Ovary (tissue), 3 donors: ENCODE measurements at regions not wholly inside any gene's neighbourhood (a gene's known extent, or its start where the extent isn't known, plus 50 kb on each side); places are given as distances from the start of the nearest gene placed in this dataset.

Experiments
- EP300 ChIP-seq: sonication (generic); formaldehyde crosslinking; IDR thresholded peaks from one replicate; pipeline ENCODE4 v1.6.1; 2017; ENCODE audit warnings: antibody characterized with exemption
- POLR2A ChIP-seq: fragments of 450-650 bp; IDR thresholded peaks from one replicate; pipeline ENCODE4 v1.6.1; 2017; ENCODE audit warnings: antibody characterized with exemption, mild to moderate bottlenecking, moderate library complexity
- TF ChIP-seq, protein P1 (sequence below), 3 donors: fragments of 450-650 bp in 2 of 3; fragments of 200-600 bp in 1 of 3; IDR thresholded peaks; one replicate each; pipeline versions ENCODE4 v1.5.1 to v1.8.0; 2016 to 2022; ENCODE audit warnings: antibody characterized with exemption in 3 of 3, mild to moderate bottlenecking in 1 of 3
- donor health status: DM: no; HTN: no; CAD: no.

DNA sequence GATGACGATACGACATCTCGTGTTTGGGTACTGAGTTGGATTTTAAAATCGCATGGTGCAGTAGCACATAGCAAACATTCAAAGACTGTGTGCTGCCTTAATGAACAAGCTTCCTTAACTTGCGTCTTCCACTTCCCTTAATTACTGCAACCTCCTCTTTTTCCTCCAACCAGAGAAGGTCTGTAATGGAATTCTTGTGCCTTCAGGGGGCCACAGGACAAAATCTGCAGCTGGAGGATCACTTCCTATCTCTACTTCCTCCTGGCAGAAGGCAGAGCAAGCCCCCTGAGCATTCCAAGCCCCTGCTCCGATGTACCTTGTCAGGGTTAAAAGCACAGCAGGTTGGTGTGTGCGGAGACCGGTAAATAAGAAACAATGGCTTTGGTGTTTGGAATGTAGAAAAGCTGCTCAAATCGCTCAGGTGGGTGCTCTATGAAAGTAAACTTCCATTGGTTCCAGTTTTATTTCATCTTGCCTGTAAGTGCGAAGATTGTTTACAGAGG is 151.3 kb upstream of the UQCRFS1 start:
- TF ChIP-seq EP300 (no peak), POLR2A (no peak)
- TF ChIP-seq, protein P1, sequence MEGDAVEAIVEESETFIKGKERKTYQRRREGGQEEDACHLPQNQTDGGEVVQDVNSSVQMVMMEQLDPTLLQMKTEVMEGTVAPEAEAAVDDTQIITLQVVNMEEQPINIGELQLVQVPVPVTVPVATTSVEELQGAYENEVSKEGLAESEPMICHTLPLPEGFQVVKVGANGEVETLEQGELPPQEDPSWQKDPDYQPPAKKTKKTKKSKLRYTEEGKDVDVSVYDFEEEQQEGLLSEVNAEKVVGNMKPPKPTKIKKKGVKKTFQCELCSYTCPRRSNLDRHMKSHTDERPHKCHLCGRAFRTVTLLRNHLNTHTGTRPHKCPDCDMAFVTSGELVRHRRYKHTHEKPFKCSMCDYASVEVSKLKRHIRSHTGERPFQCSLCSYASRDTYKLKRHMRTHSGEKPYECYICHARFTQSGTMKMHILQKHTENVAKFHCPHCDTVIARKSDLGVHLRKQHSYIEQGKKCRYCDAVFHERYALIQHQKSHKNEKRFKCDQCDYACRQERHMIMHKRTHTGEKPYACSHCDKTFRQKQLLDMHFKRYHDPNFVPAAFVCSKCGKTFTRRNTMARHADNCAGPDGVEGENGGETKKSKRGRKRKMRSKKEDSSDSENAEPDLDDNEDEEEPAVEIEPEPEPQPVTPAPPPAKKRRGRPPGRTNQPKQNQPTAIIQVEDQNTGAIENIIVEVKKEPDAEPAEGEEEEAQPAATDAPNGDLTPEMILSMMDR (IDR thresholded peaks at IDR 0.05): no peak
